ENCODE measurements at regions not wholly inside any gene's neighbourhood (a gene's known extent, or its start where the extent isn't known, plus 50 kb on each side); places are given as distances from the start of the nearest gene placed in this dataset.

- TF ChIP-seq CTCF (conservative IDR thresholded peaks at IDR 0.05; ENCODE audit: low read depth in 2 of 2) = no peak
Measured at GRCh38 chr4:29128810-29129209, 1591.4 kb upstream of the PCDH7 start (continued).

DNA sequence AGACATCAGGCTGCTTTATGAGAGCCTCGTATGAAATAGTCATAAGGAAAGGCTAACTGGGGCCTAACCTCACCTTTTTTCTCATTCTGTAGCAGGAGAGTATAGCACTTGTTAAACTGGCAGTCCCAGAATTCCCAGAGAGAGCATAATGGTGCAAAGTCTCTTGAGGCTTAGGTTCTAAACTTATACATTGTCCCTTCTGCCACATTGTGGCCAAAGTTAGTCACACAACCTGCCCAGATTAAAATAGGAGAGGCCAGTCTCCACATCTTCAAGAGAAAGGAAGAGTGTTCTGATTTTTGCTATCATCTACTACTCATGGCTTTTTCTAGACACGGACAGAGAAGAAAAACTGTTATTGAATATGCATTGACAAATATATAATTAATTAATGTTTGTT lies 1588.9 kb upstream of the PCDH7 start:
- no peaks in the 10 kb centered on the region for H4K20me1 ChIP-seq (replicated peaks; ENCODE audit: insufficient read depth)
- H3K4me1 Mint-ChIP-seq = no peaks in the 10 kb centered on the region
- H3F3A ChIP-seq (replicated peaks; ENCODE audit: low read depth) = no peaks in the 10 kb centered on the region
- no peak overlapping the region for H3K4me2 ChIP-seq
- no peaks in the 10 kb centered on the region; the same call in 2 of the 3 replicates for H3K9me3 Mint-ChIP-seq
- peaks cover 1% of the 10 kb centered on the region for H3K27me3 Mint-ChIP-seq (ENCODE audit: insufficient read depth, low read depth, poor library complexity)
- H3K36me3 ChIP-seq (ENCODE audit: insufficient read depth) = no peaks in the 10 kb centered on the region
- H3K36me3 Mint-ChIP-seq (ENCODE audit: low read depth) = no peaks in the 10 kb centered on the region
- no peak overlapping the region for H3K27ac ChIP-seq (ENCODE audit: low read depth)
- no peak for TF ChIP-seq ZNF462 (CRISPR knock-in tag; IDR thresholded peaks at IDR 0.05)
- peak; percentile 15 to 52; a peak in 2 of 4 replicates for TF ChIP-seq CTCF (conservative IDR thresholded peaks at IDR 0.05; ENCODE audit: low read depth in 2 of 2)
- TF ChIP-seq ETS1 (IDR thresholded peaks at IDR 0.05) = no peak
- no peak for TF ChIP-seq EZH2 (IDR thresholded peaks at IDR 0.05; ENCODE audit: low read depth, unreplicated experiment)
- ATAC-seq (no peak; the same call in 2 of the 3 replicates), DNase-seq (ENCODE audit: low spot score) (peak; percentile 11)
- H3K4me3 Mint-ChIP-seq = no peak overlapping the region
- no peaks in the 10 kb centered on the region for H3K27me3 ChIP-seq (ENCODE audit: insufficient read depth)
- H3K9me2 ChIP-seq (ENCODE audit: insufficient read depth) = 0 out of 2 replicates have a peak, but pooled peaks cover 3% of the 10 kb centered on the region
- no peaks in the 10 kb centered on the region for H3K79me2 ChIP-seq (replicated peaks; ENCODE audit: insufficient read depth)
- no peak overlapping the region for H3K4me3 ChIP-seq
- no peak overlapping the region for H3K27ac Mint-ChIP-seq
- H2AFZ ChIP-seq = no peak overlapping the region
- no peaks in the 10 kb centered on the region for H3K4me1 ChIP-seq (ENCODE audit: insufficient read depth)
